ENCODE measurements at regions not wholly inside any gene's neighbourhood (a gene's known extent, or its start where the extent isn't known, plus 50 kb on each side); places are given as distances from the start of the nearest gene placed in this dataset.
A peak's percentile ranks its signal among the peaks of the same experiment; 100 is the strongest.

DNA sequence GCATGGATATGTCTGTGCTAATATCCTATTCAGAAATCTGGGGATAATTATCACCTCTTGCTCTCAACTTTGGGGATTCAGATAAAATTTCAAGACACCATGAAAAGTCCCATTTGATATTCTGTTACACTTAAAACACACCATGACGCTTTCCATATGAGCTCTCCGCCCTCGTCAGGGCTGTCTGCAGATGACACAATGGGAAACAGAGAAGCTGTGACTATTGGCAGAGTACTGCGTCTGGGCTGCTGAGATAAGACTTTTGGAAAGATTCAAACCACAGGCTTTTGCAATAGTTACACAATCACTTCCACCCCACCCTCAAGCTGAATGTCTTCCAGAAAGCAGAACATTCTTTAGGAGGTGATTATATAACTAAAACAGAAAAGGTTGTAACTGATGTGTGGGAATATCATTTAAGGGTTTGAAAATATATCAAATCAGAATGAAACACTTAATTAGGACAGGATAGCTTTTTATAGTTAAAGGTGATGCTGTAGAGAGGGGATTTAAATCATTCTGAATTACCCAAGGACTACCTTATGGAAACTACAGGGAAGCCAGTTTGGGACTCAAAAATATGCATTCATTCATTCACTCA is 75.3 kb upstream of the TMPO start (continued):
- TF ChIP-seq, protein P1, sequence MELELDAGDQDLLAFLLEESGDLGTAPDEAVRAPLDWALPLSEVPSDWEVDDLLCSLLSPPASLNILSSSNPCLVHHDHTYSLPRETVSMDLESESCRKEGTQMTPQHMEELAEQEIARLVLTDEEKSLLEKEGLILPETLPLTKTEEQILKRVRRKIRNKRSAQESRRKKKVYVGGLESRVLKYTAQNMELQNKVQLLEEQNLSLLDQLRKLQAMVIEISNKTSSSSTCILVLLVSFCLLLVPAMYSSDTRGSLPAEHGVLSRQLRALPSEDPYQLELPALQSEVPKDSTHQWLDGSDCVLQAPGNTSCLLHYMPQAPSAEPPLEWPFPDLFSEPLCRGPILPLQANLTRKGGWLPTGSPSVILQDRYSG (tag; conservative IDR thresholded peaks at IDR 0.05; ENCODE audit: low read depth) = peak; percentile 84
- no peak for TF ChIP-seq SNRNP70 (optimal IDR thresholded peaks at IDR 0.05; ENCODE audit: low read depth, low read length)
- peak; percentile 91 for TF ChIP-seq NFIC (IDR thresholded peaks at IDR 0.05)
- 0 out of 2 replicates have a peak, but pooled peaks have one; percentile 44 for TF ChIP-seq ADNP (tag; IDR thresholded peaks at IDR 0.05)
- peak; percentile 79 to 100; a peak in 3 of 4 replicates for TF ChIP-seq TBL1XR1 (IDR thresholded peaks at IDR 0.05; ENCODE audit: low read length in 2 of 2)
- peak; percentile 97 for TF ChIP-seq NCOR1 (IDR thresholded peaks at IDR 0.05)
- 0 out of 2 replicates have a peak, but pooled peaks have one; percentile 32 for TF ChIP-seq MEF2A (IDR thresholded peaks at IDR 0.05; ENCODE audit: control insufficient read depth, low read depth, low read length)
- TF ChIP-seq SMAD3 (CRISPR knock-in tag; conservative IDR thresholded peaks at IDR 0.05) = peak; percentile 90
- TF ChIP-seq, protein P2, sequence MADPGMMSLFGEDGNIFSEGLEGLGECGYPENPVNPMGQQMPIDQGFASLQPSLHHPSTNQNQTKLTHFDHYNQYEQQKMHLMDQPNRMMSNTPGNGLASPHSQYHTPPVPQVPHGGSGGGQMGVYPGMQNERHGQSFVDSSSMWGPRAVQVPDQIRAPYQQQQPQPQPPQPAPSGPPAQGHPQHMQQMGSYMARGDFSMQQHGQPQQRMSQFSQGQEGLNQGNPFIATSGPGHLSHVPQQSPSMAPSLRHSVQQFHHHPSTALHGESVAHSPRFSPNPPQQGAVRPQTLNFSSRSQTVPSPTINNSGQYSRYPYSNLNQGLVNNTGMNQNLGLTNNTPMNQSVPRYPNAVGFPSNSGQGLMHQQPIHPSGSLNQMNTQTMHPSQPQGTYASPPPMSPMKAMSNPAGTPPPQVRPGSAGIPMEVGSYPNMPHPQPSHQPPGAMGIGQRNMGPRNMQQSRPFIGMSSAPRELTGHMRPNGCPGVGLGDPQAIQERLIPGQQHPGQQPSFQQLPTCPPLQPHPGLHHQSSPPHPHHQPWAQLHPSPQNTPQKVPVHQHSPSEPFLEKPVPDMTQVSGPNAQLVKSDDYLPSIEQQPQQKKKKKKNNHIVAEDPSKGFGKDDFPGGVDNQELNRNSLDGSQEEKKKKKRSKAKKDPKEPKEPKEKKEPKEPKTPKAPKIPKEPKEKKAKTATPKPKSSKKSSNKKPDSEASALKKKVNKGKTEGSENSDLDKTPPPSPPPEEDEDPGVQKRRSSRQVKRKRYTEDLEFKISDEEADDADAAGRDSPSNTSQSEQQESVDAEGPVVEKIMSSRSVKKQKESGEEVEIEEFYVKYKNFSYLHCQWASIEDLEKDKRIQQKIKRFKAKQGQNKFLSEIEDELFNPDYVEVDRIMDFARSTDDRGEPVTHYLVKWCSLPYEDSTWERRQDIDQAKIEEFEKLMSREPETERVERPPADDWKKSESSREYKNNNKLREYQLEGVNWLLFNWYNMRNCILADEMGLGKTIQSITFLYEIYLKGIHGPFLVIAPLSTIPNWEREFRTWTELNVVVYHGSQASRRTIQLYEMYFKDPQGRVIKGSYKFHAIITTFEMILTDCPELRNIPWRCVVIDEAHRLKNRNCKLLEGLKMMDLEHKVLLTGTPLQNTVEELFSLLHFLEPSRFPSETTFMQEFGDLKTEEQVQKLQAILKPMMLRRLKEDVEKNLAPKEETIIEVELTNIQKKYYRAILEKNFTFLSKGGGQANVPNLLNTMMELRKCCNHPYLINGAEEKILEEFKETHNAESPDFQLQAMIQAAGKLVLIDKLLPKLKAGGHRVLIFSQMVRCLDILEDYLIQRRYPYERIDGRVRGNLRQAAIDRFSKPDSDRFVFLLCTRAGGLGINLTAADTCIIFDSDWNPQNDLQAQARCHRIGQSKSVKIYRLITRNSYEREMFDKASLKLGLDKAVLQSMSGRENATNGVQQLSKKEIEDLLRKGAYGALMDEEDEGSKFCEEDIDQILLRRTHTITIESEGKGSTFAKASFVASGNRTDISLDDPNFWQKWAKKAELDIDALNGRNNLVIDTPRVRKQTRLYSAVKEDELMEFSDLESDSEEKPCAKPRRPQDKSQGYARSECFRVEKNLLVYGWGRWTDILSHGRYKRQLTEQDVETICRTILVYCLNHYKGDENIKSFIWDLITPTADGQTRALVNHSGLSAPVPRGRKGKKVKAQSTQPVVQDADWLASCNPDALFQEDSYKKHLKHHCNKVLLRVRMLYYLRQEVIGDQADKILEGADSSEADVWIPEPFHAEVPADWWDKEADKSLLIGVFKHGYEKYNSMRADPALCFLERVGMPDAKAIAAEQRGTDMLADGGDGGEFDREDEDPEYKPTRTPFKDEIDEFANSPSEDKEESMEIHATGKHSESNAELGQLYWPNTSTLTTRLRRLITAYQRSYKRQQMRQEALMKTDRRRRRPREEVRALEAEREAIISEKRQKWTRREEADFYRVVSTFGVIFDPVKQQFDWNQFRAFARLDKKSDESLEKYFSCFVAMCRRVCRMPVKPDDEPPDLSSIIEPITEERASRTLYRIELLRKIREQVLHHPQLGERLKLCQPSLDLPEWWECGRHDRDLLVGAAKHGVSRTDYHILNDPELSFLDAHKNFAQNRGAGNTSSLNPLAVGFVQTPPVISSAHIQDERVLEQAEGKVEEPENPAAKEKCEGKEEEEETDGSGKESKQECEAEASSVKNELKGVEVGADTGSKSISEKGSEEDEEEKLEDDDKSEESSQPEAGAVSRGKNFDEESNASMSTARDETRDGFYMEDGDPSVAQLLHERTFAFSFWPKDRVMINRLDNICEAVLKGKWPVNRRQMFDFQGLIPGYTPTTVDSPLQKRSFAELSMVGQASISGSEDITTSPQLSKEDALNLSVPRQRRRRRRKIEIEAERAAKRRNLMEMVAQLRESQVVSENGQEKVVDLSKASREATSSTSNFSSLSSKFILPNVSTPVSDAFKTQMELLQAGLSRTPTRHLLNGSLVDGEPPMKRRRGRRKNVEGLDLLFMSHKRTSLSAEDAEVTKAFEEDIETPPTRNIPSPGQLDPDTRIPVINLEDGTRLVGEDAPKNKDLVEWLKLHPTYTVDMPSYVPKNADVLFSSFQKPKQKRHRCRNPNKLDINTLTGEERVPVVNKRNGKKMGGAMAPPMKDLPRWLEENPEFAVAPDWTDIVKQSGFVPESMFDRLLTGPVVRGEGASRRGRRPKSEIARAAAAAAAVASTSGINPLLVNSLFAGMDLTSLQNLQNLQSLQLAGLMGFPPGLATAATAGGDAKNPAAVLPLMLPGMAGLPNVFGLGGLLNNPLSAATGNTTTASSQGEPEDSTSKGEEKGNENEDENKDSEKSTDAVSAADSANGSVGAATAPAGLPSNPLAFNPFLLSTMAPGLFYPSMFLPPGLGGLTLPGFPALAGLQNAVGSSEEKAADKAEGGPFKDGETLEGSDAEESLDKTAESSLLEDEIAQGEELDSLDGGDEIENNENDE (IDR thresholded peaks at IDR 0.05; ENCODE audit: low read depth, low read length) = no peak
- no peak for TF ChIP-seq ZNF384 (IDR thresholded peaks at IDR 0.05; ENCODE audit: low read depth, low read length)
- TF ChIP-seq FOXK2 (conservative IDR thresholded peaks at IDR 0.05 in 1 of 2, IDR thresholded peaks at IDR 0.05 in 1 of 2; ENCODE audit: low read depth in 2 of 2) = peak; percentile 26 to 83; a peak in 2 of 4 replicates
- peak; percentile 98 for TF ChIP-seq SMARCA4 (IDR thresholded peaks at IDR 0.05)
- no peak for TF ChIP-seq NR3C1 (CRISPR knock-in tag; IDR thresholded peaks at IDR 0.05)
- TF ChIP-seq MTA2 (IDR thresholded peaks at IDR 0.05; ENCODE audit: low read depth) = peak; percentile 96
- TF ChIP-seq NCOA1 (IDR thresholded peaks at IDR 0.05; ENCODE audit: low read depth) = peak; percentile 86
- TF ChIP-seq SPI1 (IDR thresholded peaks at IDR 0.05; ENCODE audit: borderline replicate concordance, low read depth, low read length) = peak; percentile 55; the same call in 1 of the 2 replicates
- peak; percentile 98 for TF ChIP-seq CBFA2T3 (IDR thresholded peaks at IDR 0.05)
- peak; percentile 97 for TF ChIP-seq TAL1 (IDR thresholded peaks at IDR 0.05)
- TF ChIP-seq ESRRA (IDR thresholded peaks at IDR 0.05; ENCODE audit: borderline replicate concordance, low read depth) = peak; percentile 97; the same call in 1 of the 2 replicates

All from K562 (cell line).